ENCODE measurements at regions not wholly inside any gene's neighbourhood (a gene's known extent, or its start where the extent isn't known, plus 50 kb on each side); places are given as distances from the start of the nearest gene placed in this dataset.

GRCh38 chr3:25304916-25305315, 123.1 kb upstream of the RARB start:
- Histone ChIP-seq H3K4me3 (ENCODE audit: low read depth, low read length) (no peak overlapping the region), H3K27me3 (ENCODE audit: control insufficient read depth, insufficient read depth, low read length) (no peaks in the 10 kb centered on the region), H3K36me3 (ENCODE audit: control insufficient read depth, insufficient read depth, low read length) (no peaks in the 10 kb centered on the region), H3K4me1 (ENCODE audit: control insufficient read depth, insufficient read depth, low read length) (no peaks in the 10 kb centered on the region), H3K9ac (ENCODE audit: low read length) (no peak overlapping the region), H3K9me3 (ENCODE audit: control insufficient read depth, insufficient read depth, low read depth, low read length) (no peaks in the 10 kb centered on the region), H3K27ac (ENCODE audit: low read depth, low read length) (no peak overlapping the region)

DNA sequence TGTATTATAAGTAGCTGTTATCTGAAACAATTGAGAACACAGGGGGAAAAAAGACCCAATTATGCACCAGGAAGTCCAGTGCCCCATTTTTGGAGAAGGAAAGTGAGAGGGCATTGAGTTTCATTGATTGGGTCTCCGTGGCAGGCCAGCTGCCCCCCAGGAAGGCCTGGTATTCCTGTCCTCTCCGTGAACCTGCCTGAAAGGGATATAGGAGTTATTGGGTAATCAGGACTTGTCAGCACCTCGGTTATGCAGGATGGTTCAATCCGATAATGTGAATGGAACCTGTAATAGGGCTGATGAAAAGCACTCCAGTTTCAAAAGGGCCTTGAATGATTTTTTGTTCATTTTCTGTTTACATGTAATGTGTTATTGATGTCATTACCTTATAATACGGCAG, 122.0 kb upstream of the RARB start:
- H3K4me1 ChIP-seq (ENCODE audit: control insufficient read depth, insufficient read depth, low read length): no peaks in the 10 kb centered on the region
- no peak overlapping the region for H3K27ac ChIP-seq (ENCODE audit: low read depth, low read length)
- H3K27me3 ChIP-seq (ENCODE audit: control insufficient read depth, insufficient read depth, low read length): no peaks in the 10 kb centered on the region
- H3K9me3 ChIP-seq (ENCODE audit: control insufficient read depth, insufficient read depth, low read depth, low read length): no peaks in the 10 kb centered on the region
- no peak overlapping the region for H3K4me3 ChIP-seq (ENCODE audit: low read depth, low read length)
- H3K9ac ChIP-seq (ENCODE audit: low read length): no peak overlapping the region
- H3K36me3 ChIP-seq (ENCODE audit: control insufficient read depth, insufficient read depth, low read length): no peaks in the 10 kb centered on the region

DNA sequence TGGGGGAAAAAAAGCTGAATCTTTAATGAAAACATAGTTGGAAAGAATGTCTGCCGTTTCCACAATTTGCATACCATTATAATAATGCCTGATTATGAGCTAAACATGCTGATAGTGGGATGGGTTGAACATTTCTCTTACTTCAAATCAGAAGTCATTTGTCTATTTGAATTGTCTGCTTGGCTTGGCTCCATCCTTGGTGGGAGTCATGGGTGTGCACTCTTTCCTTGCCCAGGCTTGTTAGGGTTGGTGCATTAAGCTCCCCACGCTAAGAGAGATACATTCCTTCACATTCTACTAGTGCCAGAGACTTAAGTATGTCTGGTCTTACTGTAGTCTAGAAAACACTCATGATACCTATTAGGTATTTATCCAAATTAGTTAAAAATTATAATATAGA, 121.4 kb upstream of the RARB start:
- Histone ChIP-seq H3K36me3 (ENCODE audit: control insufficient read depth, insufficient read depth, low read length) (no peaks in the 10 kb centered on the region), H3K27me3 (ENCODE audit: control insufficient read depth, insufficient read depth, low read length) (no peaks in the 10 kb centered on the region), H3K4me3 (ENCODE audit: low read depth, low read length) (no peak overlapping the region), H3K9me3 (ENCODE audit: control insufficient read depth, insufficient read depth, low read depth, low read length) (no peaks in the 10 kb centered on the region), H3K9ac (ENCODE audit: low read length) (no peak overlapping the region), H3K4me1 (ENCODE audit: control insufficient read depth, insufficient read depth, low read length) (no peaks in the 10 kb centered on the region), H3K27ac (ENCODE audit: low read depth, low read length) (no peak overlapping the region)

DNA sequence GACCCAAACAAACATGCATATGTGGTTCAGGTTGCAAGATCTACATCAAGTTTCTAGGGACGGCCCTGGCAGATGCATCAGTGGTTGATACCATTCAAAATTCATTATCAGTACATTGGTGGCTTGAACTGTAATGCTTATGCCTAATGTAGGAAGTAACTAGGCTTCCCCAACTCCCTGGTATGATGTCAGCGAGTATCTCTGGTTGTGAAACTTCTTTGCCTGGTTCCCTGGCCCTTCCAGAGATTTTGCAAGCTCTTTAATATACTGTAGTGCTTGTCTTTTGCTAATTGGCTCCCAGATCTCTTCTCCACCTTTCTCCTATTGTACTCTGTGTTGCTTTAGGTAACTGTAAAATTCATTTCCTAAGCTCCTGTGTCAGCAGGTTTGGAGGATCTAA, 114.8 kb upstream of the RARB start:
- Histone ChIP-seq H3K9ac (ENCODE audit: low read length) (no peak overlapping the region), H3K36me3 (ENCODE audit: control insufficient read depth, insufficient read depth, low read length) (no peaks in the 10 kb centered on the region), H3K27ac (ENCODE audit: low read depth, low read length) (no peak overlapping the region), H3K9me3 (ENCODE audit: control insufficient read depth, insufficient read depth, low read depth, low read length) (no peaks in the 10 kb centered on the region), H3K27me3 (ENCODE audit: control insufficient read depth, insufficient read depth, low read length) (no peaks in the 10 kb centered on the region), H3K4me3 (ENCODE audit: low read depth, low read length) (no peak overlapping the region), H3K4me1 (ENCODE audit: control insufficient read depth, insufficient read depth, low read length) (no peaks in the 10 kb centered on the region)

DNA sequence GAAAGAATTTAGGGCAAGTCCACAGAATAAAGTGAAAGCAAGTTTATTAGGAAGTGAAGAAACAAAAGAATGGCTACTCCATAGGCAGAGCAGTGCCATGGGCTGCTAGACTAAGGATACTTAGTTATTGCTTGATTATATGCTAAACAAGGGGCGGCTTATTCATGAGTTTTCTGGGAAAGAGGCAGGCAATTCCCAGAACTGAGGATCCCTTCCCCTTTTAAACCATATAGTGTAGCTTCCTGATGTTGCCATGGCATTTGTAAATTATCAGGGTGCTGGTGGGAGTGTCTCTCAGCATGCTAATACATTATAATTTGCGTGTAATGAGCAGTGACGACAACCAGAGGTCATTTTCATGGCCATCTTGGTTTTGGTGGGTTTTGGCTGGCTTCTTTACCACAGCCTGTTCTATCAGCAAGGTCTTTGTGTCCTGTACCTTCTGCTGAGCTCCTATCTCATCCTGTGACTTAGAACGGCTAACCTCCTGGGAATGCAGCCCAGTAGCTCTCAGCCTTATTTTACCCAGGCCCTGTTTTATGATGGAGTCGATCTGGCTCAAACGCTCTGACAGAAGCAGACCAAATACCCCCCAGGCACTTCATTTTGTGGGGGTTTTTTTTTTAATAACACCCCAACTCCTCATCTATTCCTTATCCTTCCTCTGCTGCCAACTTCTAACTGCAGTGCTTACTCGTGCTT, 103.0 kb upstream of the RARB start:
- H3K9me3 ChIP-seq (ENCODE audit: control insufficient read depth, insufficient read depth, low read depth, low read length): no peaks in the 10 kb centered on the region; the same call in 1 of the 2 replicates
- H3K36me3 ChIP-seq (ENCODE audit: control insufficient read depth, insufficient read depth, low read length): no peaks in the 10 kb centered on the region
- H3K27me3 ChIP-seq (ENCODE audit: control insufficient read depth, insufficient read depth, low read length): no peaks in the 10 kb centered on the region
- no peak overlapping the region for H3K27ac ChIP-seq (ENCODE audit: low read depth, low read length)
- H3K4me1 ChIP-seq (ENCODE audit: control insufficient read depth, insufficient read depth, low read length): peaks cover 17% of the 10 kb centered on the region
- no peak overlapping the region for H3K4me3 ChIP-seq (ENCODE audit: low read depth, low read length)
- H3K9ac ChIP-seq (ENCODE audit: low read length): no peak overlapping the region

DNA sequence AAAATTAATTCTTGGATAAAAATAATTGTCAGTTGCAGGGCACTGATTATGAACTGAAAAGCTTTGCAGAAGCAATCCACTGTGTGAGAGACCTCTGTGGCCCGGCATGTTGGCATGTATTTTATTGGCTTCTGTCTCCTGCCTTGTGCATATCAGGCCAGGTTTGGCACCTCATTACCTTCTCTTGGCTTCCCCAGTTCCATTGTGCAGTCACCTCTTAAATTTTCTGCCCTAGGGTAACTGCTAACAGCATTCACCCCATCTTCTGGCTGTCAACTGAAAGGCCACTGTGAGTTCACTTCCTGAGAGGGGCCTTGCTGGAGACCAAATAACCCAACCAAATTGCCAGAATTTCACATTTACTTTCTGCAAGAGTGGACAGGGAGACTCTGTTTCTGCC, 92.7 kb upstream of the RARB start:
- H3K4me1 ChIP-seq (ENCODE audit: control insufficient read depth, insufficient read depth, low read length): no peaks in the 10 kb centered on the region; the same call in 1 of the 2 replicates
- H3K27ac ChIP-seq (ENCODE audit: low read depth, low read length): no peak overlapping the region
- no peaks in the 10 kb centered on the region for H3K27me3 ChIP-seq (ENCODE audit: control insufficient read depth, insufficient read depth, low read length)
- no peak overlapping the region for H3K4me3 ChIP-seq (ENCODE audit: low read depth, low read length)
- no peaks in the 10 kb centered on the region for H3K9me3 ChIP-seq (ENCODE audit: control insufficient read depth, insufficient read depth, low read depth, low read length)
- H3K9ac ChIP-seq (ENCODE audit: low read length): no peak overlapping the region
- H3K36me3 ChIP-seq (ENCODE audit: control insufficient read depth, insufficient read depth, low read length): no peaks in the 10 kb centered on the region

DNA sequence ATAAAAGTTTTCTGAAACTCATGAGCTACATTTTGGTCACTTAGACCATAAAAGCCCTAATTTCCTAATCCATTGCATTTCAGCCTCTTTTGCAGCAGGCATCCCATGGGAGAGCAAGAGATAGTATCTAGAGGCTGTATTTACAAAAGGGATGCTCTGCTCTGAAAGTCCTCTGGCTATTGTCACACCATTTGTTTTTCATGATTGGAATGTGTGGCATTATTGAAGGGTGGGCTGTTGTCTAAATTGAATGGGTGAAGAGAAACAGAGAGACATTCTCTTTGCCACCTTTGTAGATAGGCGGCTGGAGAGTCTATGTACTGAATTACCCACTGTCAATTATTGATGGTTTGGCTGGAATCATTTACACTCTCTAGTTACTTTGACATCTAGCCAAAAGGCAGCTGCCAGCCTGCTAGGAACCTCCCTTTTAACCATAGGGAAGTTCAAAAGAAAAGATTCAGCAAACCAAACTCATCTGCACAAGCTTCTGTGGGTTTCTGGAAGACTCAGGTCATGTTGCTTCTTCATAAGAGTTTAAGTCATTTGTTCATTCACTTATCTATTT, 89.8 kb upstream of the RARB start:
- no peak overlapping the region for H3K4me3 ChIP-seq (ENCODE audit: low read depth, low read length)
- H3K9ac ChIP-seq (ENCODE audit: low read length): no peak overlapping the region
- peaks cover 4% of the 10 kb centered on the region; the same call in 1 of the 2 replicates for H3K4me1 ChIP-seq (ENCODE audit: control insufficient read depth, insufficient read depth, low read length)
- no peak overlapping the region for H3K27ac ChIP-seq (ENCODE audit: low read depth, low read length)
- H3K36me3 ChIP-seq (ENCODE audit: control insufficient read depth, insufficient read depth, low read length): no peaks in the 10 kb centered on the region
- no peaks in the 10 kb centered on the region for H3K27me3 ChIP-seq (ENCODE audit: control insufficient read depth, insufficient read depth, low read length)
- H3K9me3 ChIP-seq (ENCODE audit: control insufficient read depth, insufficient read depth, low read depth, low read length): no peaks in the 10 kb centered on the region

DNA sequence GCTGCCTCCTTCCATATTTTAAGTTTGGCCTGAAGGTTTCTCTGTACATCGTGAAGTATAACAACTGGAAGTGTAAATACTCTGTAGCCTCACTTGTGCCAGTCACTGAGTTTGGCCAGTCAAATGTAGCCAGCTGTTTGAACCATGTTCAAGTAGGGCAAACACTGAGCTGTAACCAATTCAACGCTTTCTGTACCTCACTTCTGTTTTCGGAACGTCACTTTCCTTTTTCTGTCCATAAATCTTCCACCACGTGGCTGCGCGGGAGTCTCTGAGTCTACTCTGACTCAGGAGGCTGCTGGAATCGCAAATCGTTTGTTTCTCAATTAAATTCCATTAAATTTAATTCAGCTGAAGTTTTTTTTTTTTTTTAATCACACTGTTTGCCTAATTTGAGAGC, 88.8 kb upstream of the RARB start:
- Histone ChIP-seq H3K4me1 (ENCODE audit: control insufficient read depth, insufficient read depth, low read length) (peaks cover 4% of the 10 kb centered on the region; the same call in 1 of the 2 replicates), H3K27ac (ENCODE audit: low read depth, low read length) (no peak overlapping the region), H3K27me3 (ENCODE audit: control insufficient read depth, insufficient read depth, low read length) (no peaks in the 10 kb centered on the region), H3K36me3 (ENCODE audit: control insufficient read depth, insufficient read depth, low read length) (no peaks in the 10 kb centered on the region), H3K4me3 (ENCODE audit: low read depth, low read length) (no peak overlapping the region), H3K9ac (ENCODE audit: low read length) (no peak overlapping the region), H3K9me3 (ENCODE audit: control insufficient read depth, insufficient read depth, low read depth, low read length) (no peaks in the 10 kb centered on the region)

GRCh38 chr3:25344670-25345069, 83.4 kb upstream of the RARB start:
- H3K36me3 ChIP-seq (ENCODE audit: control insufficient read depth, insufficient read depth, low read length): no peaks in the 10 kb centered on the region
- no peaks in the 10 kb centered on the region for H3K9me3 ChIP-seq (ENCODE audit: control insufficient read depth, insufficient read depth, low read depth, low read length)
- H3K4me3 ChIP-seq (ENCODE audit: low read depth, low read length): no peak overlapping the region
- no peak overlapping the region for H3K27ac ChIP-seq (ENCODE audit: low read depth, low read length)
- H3K4me1 ChIP-seq (ENCODE audit: control insufficient read depth, insufficient read depth, low read length): peaks cover 4% of the 10 kb centered on the region
- no peaks in the 10 kb centered on the region for H3K27me3 ChIP-seq (ENCODE audit: control insufficient read depth, insufficient read depth, low read length)
- no peak overlapping the region for H3K9ac ChIP-seq (ENCODE audit: low read length)

DNA sequence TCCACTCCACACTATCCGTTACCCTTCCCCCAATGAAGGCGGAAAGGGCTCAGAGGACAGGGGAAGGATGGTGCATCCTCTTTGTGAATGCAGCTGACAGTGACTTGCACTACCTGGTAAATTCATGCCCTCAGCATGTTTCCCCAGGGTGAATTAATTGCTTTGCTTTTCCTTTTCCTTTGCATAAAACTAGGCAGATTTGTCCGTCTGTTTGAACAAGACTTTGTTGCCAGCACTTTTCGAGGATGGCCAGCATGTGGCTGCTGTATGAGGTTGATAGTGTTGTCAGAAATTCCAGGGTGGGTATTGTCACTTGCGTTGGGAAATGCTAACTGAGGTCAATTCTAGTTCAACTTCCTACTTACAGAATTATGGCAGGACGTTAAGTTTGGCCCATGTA, 79.0 kb upstream of the RARB start:
- H3K4me1 ChIP-seq (ENCODE audit: control insufficient read depth, insufficient read depth, low read length): no peaks in the 10 kb centered on the region; the same call in 1 of the 2 replicates
- no peaks in the 10 kb centered on the region for H3K9me3 ChIP-seq (ENCODE audit: control insufficient read depth, insufficient read depth, low read depth, low read length)
- no peak overlapping the region for H3K9ac ChIP-seq (ENCODE audit: low read length)
- H3K4me3 ChIP-seq (ENCODE audit: low read depth, low read length): no peak overlapping the region
- no peak overlapping the region for H3K27ac ChIP-seq (ENCODE audit: low read depth, low read length)
- H3K36me3 ChIP-seq (ENCODE audit: control insufficient read depth, insufficient read depth, low read length): no peaks in the 10 kb centered on the region
- no peaks in the 10 kb centered on the region for H3K27me3 ChIP-seq (ENCODE audit: control insufficient read depth, insufficient read depth, low read length)

GRCh38 chr3:25349828-25350724, 78.0 kb upstream of the RARB start:
- no peaks in the 10 kb centered on the region; the same call in 1 of the 2 replicates for H3K4me1 ChIP-seq (ENCODE audit: control insufficient read depth, insufficient read depth, low read length)
- H3K9ac ChIP-seq (ENCODE audit: low read length): no peak overlapping the region
- H3K4me3 ChIP-seq (ENCODE audit: low read depth, low read length): no peak overlapping the region
- no peaks in the 10 kb centered on the region for H3K9me3 ChIP-seq (ENCODE audit: control insufficient read depth, insufficient read depth, low read depth, low read length)
- H3K27me3 ChIP-seq (ENCODE audit: control insufficient read depth, insufficient read depth, low read length): no peaks in the 10 kb centered on the region
- H3K27ac ChIP-seq (ENCODE audit: low read depth, low read length): no peak overlapping the region
- H3K36me3 ChIP-seq (ENCODE audit: control insufficient read depth, insufficient read depth, low read length): no peaks in the 10 kb centered on the region

Measured in HUES6 (cell line).